ENCODE measurements at regions not wholly inside any gene's neighbourhood (a gene's known extent, or its start where the extent isn't known, plus 50 kb on each side); places are given as distances from the start of the nearest gene placed in this dataset.
A peak's percentile ranks its signal among the peaks of the same experiment; 100 is the strongest.

GRCh38 chr5:23223846-23224245, 283.6 kb upstream of the PRDM9 start:
- TF ChIP-seq, protein P1, sequence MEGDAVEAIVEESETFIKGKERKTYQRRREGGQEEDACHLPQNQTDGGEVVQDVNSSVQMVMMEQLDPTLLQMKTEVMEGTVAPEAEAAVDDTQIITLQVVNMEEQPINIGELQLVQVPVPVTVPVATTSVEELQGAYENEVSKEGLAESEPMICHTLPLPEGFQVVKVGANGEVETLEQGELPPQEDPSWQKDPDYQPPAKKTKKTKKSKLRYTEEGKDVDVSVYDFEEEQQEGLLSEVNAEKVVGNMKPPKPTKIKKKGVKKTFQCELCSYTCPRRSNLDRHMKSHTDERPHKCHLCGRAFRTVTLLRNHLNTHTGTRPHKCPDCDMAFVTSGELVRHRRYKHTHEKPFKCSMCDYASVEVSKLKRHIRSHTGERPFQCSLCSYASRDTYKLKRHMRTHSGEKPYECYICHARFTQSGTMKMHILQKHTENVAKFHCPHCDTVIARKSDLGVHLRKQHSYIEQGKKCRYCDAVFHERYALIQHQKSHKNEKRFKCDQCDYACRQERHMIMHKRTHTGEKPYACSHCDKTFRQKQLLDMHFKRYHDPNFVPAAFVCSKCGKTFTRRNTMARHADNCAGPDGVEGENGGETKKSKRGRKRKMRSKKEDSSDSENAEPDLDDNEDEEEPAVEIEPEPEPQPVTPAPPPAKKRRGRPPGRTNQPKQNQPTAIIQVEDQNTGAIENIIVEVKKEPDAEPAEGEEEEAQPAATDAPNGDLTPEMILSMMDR (IDR thresholded peaks at IDR 0.05; ENCODE audit: low read depth, low read length, missing control alignments): no peak
- DNase-seq (ENCODE audit: extremely low read depth, low read depth): no peak
- H3K4me3 ChIP-seq (replicated peaks; ENCODE audit: low read depth, low read length): no peak overlapping the region

GRCh38 chr5:23221831-23222230, 285.6 kb upstream of the PRDM9 start:
- no peak for DNase-seq (ENCODE audit: extremely low read depth, low read depth)
- no peak overlapping the region for H3K4me3 ChIP-seq (replicated peaks; ENCODE audit: low read depth, low read length)
- TF ChIP-seq, protein P1 (IDR thresholded peaks at IDR 0.05; ENCODE audit: low read depth, low read length, missing control alignments): no peak

DNA sequence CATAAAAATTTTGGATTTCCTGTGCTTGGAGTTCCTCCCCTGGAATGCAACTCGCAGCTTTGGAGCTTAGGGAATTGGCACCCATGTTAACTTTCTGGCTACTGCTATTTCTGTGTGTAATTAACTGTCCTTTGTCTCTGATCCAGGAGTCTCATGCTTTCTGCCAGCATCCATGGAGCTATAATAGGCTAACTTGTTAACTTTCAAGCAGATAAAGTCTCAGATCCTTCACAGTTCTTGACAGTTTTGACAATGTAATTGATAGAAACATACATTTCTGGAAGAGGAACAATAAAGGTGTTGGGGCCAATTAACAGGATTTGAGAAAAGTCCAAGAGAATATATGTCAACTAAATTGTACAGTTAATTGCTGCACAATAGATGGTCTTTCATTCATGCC, 290.2 kb upstream of the PRDM9 start:
- TF ChIP-seq, protein P1 (IDR thresholded peaks at IDR 0.05; ENCODE audit: low read depth, low read length, missing control alignments): no peak
- no peak overlapping the region for H3K4me3 ChIP-seq (replicated peaks; ENCODE audit: low read depth, low read length)
- DNase-seq (ENCODE audit: extremely low read depth, low read depth): no peak

DNA sequence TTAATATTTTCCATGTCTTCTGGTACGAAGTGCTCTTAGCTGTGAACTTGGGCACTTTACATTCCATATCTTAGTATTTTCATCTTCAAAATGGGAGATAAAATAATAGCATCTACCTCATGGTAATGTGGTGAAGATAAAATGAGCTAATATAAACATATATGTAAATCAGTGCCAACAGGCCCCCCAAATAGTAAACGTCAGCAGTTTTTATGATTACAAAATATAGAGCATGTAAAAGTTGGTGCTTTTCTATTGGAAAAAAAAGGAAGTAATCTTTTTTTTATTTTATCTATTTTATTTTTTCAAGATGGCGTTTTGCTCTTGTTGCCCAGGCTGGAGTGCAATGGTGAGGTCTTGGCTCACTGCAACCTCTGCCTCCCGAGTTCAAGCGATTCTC, 291.1 kb upstream of the PRDM9 start:
- TF ChIP-seq, protein P1 (IDR thresholded peaks at IDR 0.05; ENCODE audit: low read depth, low read length, missing control alignments): no peak
- no peak for DNase-seq (ENCODE audit: extremely low read depth, low read depth)
- no peak overlapping the region for H3K4me3 ChIP-seq (replicated peaks; ENCODE audit: low read depth, low read length)

DNA sequence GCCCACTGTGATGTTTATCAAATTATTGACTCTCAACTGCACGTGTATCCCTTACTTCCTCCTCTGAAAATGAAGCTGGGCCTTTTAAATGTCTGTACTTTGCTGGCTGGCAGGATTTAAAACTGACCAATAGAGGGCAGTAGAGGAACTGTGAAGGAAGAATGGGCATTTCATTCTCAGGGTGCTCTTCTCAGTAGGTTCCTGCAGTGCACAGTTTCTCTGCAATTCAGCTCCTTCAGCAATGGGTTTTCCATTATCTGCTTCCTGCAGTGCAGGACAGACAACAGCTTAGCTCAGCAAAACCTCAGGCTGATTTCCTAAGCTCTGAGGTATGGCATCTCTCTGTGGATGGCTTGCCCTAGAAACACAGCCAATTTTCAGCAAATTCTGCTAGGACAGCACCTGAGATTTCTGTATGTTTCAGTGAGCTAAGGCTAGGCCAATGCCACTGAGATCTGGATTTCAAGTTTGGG, 298.4 kb upstream of the PRDM9 start:
- peak; percentile 0 for DNase-seq (ENCODE audit: extremely low read depth, low read depth)
- H3K4me3 ChIP-seq (replicated peaks; ENCODE audit: low read depth, low read length): no peak overlapping the region
- TF ChIP-seq, protein P1 (IDR thresholded peaks at IDR 0.05; ENCODE audit: low read depth, low read length, missing control alignments): peak; percentile 39

DNA sequence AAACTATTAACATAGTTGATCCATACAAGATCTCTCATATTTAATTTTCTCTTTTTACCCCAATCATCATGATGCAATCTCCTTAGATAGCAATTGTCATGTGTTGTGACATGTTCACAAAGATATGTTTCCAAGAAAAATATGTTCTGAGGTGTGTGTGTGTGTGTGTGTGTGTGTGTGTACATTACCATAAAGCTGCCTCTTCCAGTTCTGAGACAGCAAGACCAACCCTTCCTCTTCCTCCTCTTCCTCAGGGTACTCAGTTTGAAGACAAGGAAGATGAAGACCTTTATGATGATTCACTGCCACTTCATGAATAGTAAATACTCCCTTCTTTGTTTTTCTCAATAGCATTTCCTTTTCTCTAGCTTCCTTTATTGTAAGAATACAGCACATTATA, 303.3 kb upstream of the PRDM9 start:
- no peak for DNase-seq (ENCODE audit: extremely low read depth, low read depth)
- TF ChIP-seq, protein P1 (IDR thresholded peaks at IDR 0.05; ENCODE audit: low read depth, low read length, missing control alignments): no peak

More for the DNA sequence above, 303.3 kb upstream of the PRDM9 start:
- no peak overlapping the region for H3K4me3 ChIP-seq (replicated peaks; ENCODE audit: low read depth, low read length)

Measured in HFF-Myc (cell line).